Mesenchymal stem cell (in vitro differentiated cells and primary cell): ENCODE measurements at regions not wholly inside any gene's neighbourhood (a gene's known extent, or its start where the extent isn't known, plus 50 kb on each side); places are given as distances from the start of the nearest gene placed in this dataset.
A peak's percentile ranks its signal among the peaks of the same experiment; 100 is the strongest.

Experiments
- DNase-seq: peaks from one replicate; pipeline ENCODE4 v3.0.0-alpha.2; 2013
- H2AFZ ChIP-seq: one replicate; pipeline ENCODE4 v1.6.1; 2013; ENCODE audit warnings: low read depth, mild to moderate bottlenecking, control low read depth, inconsistent platforms, low read length, moderate library complexity
- H2AK5ac ChIP-seq: 2 replicates; pipeline ENCODE4 v1.6.1; 2013; ENCODE audit warnings: low read length, moderate library complexity, mild to moderate bottlenecking, inconsistent platforms; ENCODE audit not compliant: severe bottlenecking
- H2BK120ac ChIP-seq: one replicate; pipeline ENCODE4 v1.6.1; 2013; ENCODE audit warnings: low read depth, mild to moderate bottlenecking, inconsistent platforms, low read length, moderate library complexity
- H2BK12ac ChIP-seq, 2 experiments: one replicate each; pipeline ENCODE4 v1.6.1; 2013; ENCODE audit warnings: inconsistent platforms in 2 of 2, low read length in 2 of 2, mild to moderate bottlenecking in 2 of 2, moderate library complexity in 2 of 2, control low read depth in 1 of 2
- H2BK15ac ChIP-seq: one replicate; pipeline ENCODE4 v1.6.1; 2013; ENCODE audit warnings: mild to moderate bottlenecking, low read depth, inconsistent platforms; ENCODE audit not compliant: poor library complexity, severe bottlenecking
- H2BK5ac ChIP-seq: 2 replicates; pipeline ENCODE4 v1.6.1; 2013; ENCODE audit warnings: low read depth, mild to moderate bottlenecking, low read length, control low read depth, inconsistent platforms; ENCODE audit not compliant: poor library complexity, severe bottlenecking
- H3K14ac ChIP-seq, 2 experiments: one replicate each; pipeline ENCODE4 v1.6.1; 2013; ENCODE audit warnings: inconsistent platforms in 2 of 2, low read length in 2 of 2, control low read depth in 1 of 2, mild to moderate bottlenecking in 1 of 2, moderate library complexity in 1 of 2
- H3K18ac ChIP-seq, 2 experiments: one replicate each; pipeline ENCODE4 v1.6.1; 2013; ENCODE audit warnings: inconsistent platforms in 2 of 2, low read length in 2 of 2, control low read depth in 1 of 2, low read depth in 1 of 2, mild to moderate bottlenecking in 1 of 2
- H3K23ac ChIP-seq, 2 experiments: one replicate each; pipeline ENCODE4 v1.6.1; 2013; ENCODE audit warnings: inconsistent platforms in 2 of 2, low read length in 2 of 2, mild to moderate bottlenecking in 2 of 2, moderate library complexity in 2 of 2, control low read depth in 1 of 2
- H3K27ac ChIP-seq: 2 replicates; pipeline ENCODE4 v1.5.1; 2013; ENCODE audit warnings: mild to moderate bottlenecking, moderate library complexity, low read length, control low read depth, inconsistent platforms; ENCODE audit not compliant: poor library complexity, severe bottlenecking
- H3K27me3 ChIP-seq, 2 experiments: 2 replicates each; pipeline versions ENCODE4 v1.6.1 to v1.7.0; 2013; ENCODE audit warnings: low read length in 2 of 2, mild to moderate bottlenecking in 2 of 2, moderate library complexity in 2 of 2, control low read depth in 1 of 2, inconsistent platforms in 1 of 2; ENCODE audit not compliant: control insufficient read depth in 1 of 2, insufficient read depth in 1 of 2
- H3K36me3 ChIP-seq, 2 experiments: 2 replicates each; pipeline versions ENCODE4 v1.6.1 to v1.7.0; 2013; ENCODE audit warnings: low read length in 2 of 2, control low read depth in 1 of 2, inconsistent platforms in 1 of 2, low read depth in 1 of 2, mild to moderate bottlenecking in 1 of 2; ENCODE audit not compliant: insufficient read depth in 2 of 2, control insufficient read depth in 1 of 2
- H3K4ac ChIP-seq, 2 experiments: one replicate each; pipeline ENCODE4 v1.6.1; 2013; ENCODE audit warnings: inconsistent platforms in 2 of 2, low read length in 2 of 2, mild to moderate bottlenecking in 2 of 2, moderate library complexity in 2 of 2, control low read depth in 1 of 2, low read depth in 1 of 2
- H3K4me1 ChIP-seq: 2 replicates; pipeline ENCODE4 v1.6.1; 2013; ENCODE audit warnings: low read depth, low read length, control low read depth; ENCODE audit not compliant: control insufficient read depth, insufficient read depth
- H3K4me2 ChIP-seq: 2 replicates; pipeline ENCODE4 v1.6.1; 2013; ENCODE audit warnings: low read length, mild to moderate bottlenecking, inconsistent platforms; ENCODE audit not compliant: poor library complexity, severe bottlenecking
- H3K4me3 ChIP-seq, 2 experiments: 2 replicates each; pipeline versions ENCODE4 v1.5.1 to v1.7.0; 2013; ENCODE audit warnings: low read length in 2 of 2, mild to moderate bottlenecking in 2 of 2, control low read depth in 1 of 2, low read depth in 1 of 2; ENCODE audit not compliant: insufficient read depth in 1 of 2
- H3K79me1 ChIP-seq: replicated peaks from 2 replicates; pipeline ENCODE4 v1.6.1; 2013; ENCODE audit warnings: mild to moderate bottlenecking, control low read depth, low read length, inconsistent platforms; ENCODE audit not compliant: poor library complexity, severe bottlenecking
- H3K9ac ChIP-seq: 2 replicates; pipeline ENCODE4 v1.7.0; 2013; ENCODE audit warnings: mild to moderate bottlenecking, low read length, moderate library complexity
- H3K9me3 ChIP-seq: 2 replicates; pipeline ENCODE4 v1.7.0; 2013; ENCODE audit warnings: mild to moderate bottlenecking, low read length; ENCODE audit not compliant: control insufficient read depth
- H4K8ac ChIP-seq: one replicate; pipeline ENCODE4 v1.6.1; 2013; ENCODE audit warnings: inconsistent platforms, mild to moderate bottlenecking, low read length, moderate library complexity
- H4K91ac ChIP-seq: one replicate; pipeline ENCODE4 v1.6.1; 2013; ENCODE audit warnings: mild to moderate bottlenecking, low read length, inconsistent platforms
- WGBS: methylation state at CpG from one replicate; pipeline ENCODE4 v1.1.7; 2013; ENCODE audit warnings: mixed read lengths; 5-methylcytosine and 5-hydroxymethylcytosine counted together

- Histone ChIP-seq H3K27me3 (no peaks in the 10 kb centered on the region), H2AK5ac (peak overlapping the region; percentile 90)
- 30% methylated on average over 2 of the region's 3 CpGs for WGBS
Measured at GRCh38 chr1:59063501-59063900, 233.4 kb upstream of the FGGY start.

GRCh38 chr1:59064592-59064991 is 232.3 kb upstream of the FGGY start:
- H3K4me1 ChIP-seq = peaks cover 9% of the 10 kb centered on the region
- H3K4me3 ChIP-seq = no peak overlapping the region
- no peak overlapping the region for H2BK5ac ChIP-seq
- no peak overlapping the region for H2BK12ac ChIP-seq
- no peak overlapping the region for H4K8ac ChIP-seq
- no peaks in the 10 kb centered on the region for H3K79me1 ChIP-seq
- no peak overlapping the region for H2BK120ac ChIP-seq
- no peak overlapping the region for H4K91ac ChIP-seq
- H3K9me3 ChIP-seq = peaks cover 13% of the 10 kb centered on the region
- no peak overlapping the region for H3K4ac ChIP-seq
- no peak overlapping the region for H3K9ac ChIP-seq
- H3K4me2 ChIP-seq = no peak overlapping the region
- H3K36me3 ChIP-seq = no peaks in the 10 kb centered on the region
- no peak overlapping the region for H3K23ac ChIP-seq
- no peak overlapping the region for H3K18ac ChIP-seq
- peak overlapping the region; percentile 70 for H2AK5ac ChIP-seq
- no peak overlapping the region for H2BK15ac ChIP-seq
- no peak for DNase-seq
- H2AFZ ChIP-seq = no peak overlapping the region
- H3K27ac ChIP-seq = no peak overlapping the region
- no peaks in the 10 kb centered on the region for H3K27me3 ChIP-seq
- no peak overlapping the region for H3K14ac ChIP-seq

More at GRCh38 chr1:59063501-59063900, 233.4 kb upstream of the FGGY start:
- Histone ChIP-seq H3K4me2 (no peak overlapping the region), H4K91ac (no peak overlapping the region), H2AFZ (no peak overlapping the region), H3K79me1 (no peaks in the 10 kb centered on the region), H3K4me3 (no peak overlapping the region), H2BK5ac (no peak overlapping the region), H3K9me3 (peaks cover 13% of the 10 kb centered on the region), H3K23ac (no peak overlapping the region), H4K8ac (peak overlapping the region; percentile 76), H3K18ac (peak overlapping the region; percentile 58 to 69), H3K4me1 (peaks cover 11% of the 10 kb centered on the region), H3K14ac (no peak overlapping the region), H3K4ac (peak overlapping the region in 1 of 2 experiments; percentile 69), H3K27ac (no peak overlapping the region), H3K36me3 (no peaks in the 10 kb centered on the region), H2BK15ac (peak overlapping the region; percentile 71), H2BK12ac (peak overlapping the region in 1 of 2 experiments; percentile 95), H2BK120ac (peak overlapping the region; percentile 6), H3K9ac (no peak overlapping the region)
- DNase-seq = no peak

- 83% methylated on average over 2 of the region's 2 CpGs for WGBS
- Histone ChIP-seq H3K4me2 (no peak overlapping the region), H3K23ac (no peak overlapping the region), H3K27ac (peak overlapping the region; percentile 93), H3K4ac (no peak overlapping the region), H3K4me1 (peaks cover 10% of the 10 kb centered on the region), H3K79me1 (no peaks in the 10 kb centered on the region), H3K9me3 (peaks cover 13% of the 10 kb centered on the region), H3K14ac (no peak overlapping the region), H2BK5ac (peak overlapping the region; percentile 85), H2AK5ac (peak overlapping the region; percentile 98), H3K9ac (no peak overlapping the region), H2AFZ (no peak overlapping the region), H2BK15ac (no peak overlapping the region), H2BK12ac (peak overlapping the region in 1 of 2 experiments; percentile 31), H3K18ac (no peak overlapping the region), H4K8ac (no peak overlapping the region), H3K27me3 (no peaks in the 10 kb centered on the region), H2BK120ac (no peak overlapping the region), H4K91ac (no peak overlapping the region), H3K4me3 (no peak overlapping the region), H3K36me3 (no peaks in the 10 kb centered on the region)
- DNase-seq = no peak
Measured at GRCh38 chr1:59066236-59066635, 230.7 kb upstream of the FGGY start.

- Histone ChIP-seq H3K4ac (peak overlapping the region in 1 of 2 experiments; percentile 18), H3K18ac (no peak overlapping the region), H3K27me3 (no peaks in the 10 kb centered on the region), H3K4me3 (no peak overlapping the region), H3K4me1 (peaks cover 12% of the 10 kb centered on the region), H3K14ac (no peak overlapping the region), H2AFZ (no peak overlapping the region), H3K9me3 (no peaks in the 10 kb centered on the region), H2BK15ac (no peak overlapping the region), H3K23ac (no peak overlapping the region), H2BK5ac (no peak overlapping the region), H4K8ac (no peak overlapping the region), H4K91ac (no peak overlapping the region), H3K36me3 (peaks cover 0 to 3% of the 10 kb centered on the region in 2 experiments), H3K4me2 (no peak overlapping the region), H2AK5ac (no peak overlapping the region), H3K9ac (no peak overlapping the region), H2BK12ac (peak overlapping the region in 1 of 2 experiments; percentile 60), H3K27ac (no peak overlapping the region), H3K79me1 (no peaks in the 10 kb centered on the region), H2BK120ac (no peak overlapping the region)
- DNase-seq = peak; percentile 68
Measured at GRCh38 chr1:59070610-59071009, 226.3 kb upstream of the FGGY start.
